AG20443 (cell line): ENCODE measurements at regions not wholly inside any gene's neighbourhood (a gene's known extent, or its start where the extent isn't known, plus 50 kb on each side); places are given as distances from the start of the nearest gene placed in this dataset.
"Not testable (repeated sequence)": the region's sequence is repeated elsewhere in the genome, so short reads cannot be mapped to it uniquely, and the experiment has no call there.

Experiments
- DNase-seq: peaks from one replicate; pipeline ENCODE4 v3.0.0; 2012; ENCODE audit warnings: low spot score, mixed read lengths

- DNase-seq = no peak
Measured at GRCh38 chr20:5492937-5493336, 117.9 kb downstream of the GPCPD1 start.

GRCh38 chr20:5491455-5491854 is 119.4 kb downstream of the GPCPD1 start:
- no peak for DNase-seq

GRCh38 chr20:5489601-5490000 is 121.2 kb downstream of the GPCPD1 start:
- DNase-seq = no peak

GRCh38 chr20:5488823-5489222 is 122.0 kb downstream of the GPCPD1 start:
- DNase-seq = no peak

- DNase-seq = no peak
Measured at GRCh38 chr20:5486377-5487054, 124.3 kb downstream of the GPCPD1 start.

- no peak for DNase-seq
Measured at GRCh38 chr20:5484926-5485325, 125.9 kb downstream of the GPCPD1 start.

- DNase-seq = no peak
Measured at GRCh38 chr20:5484346-5484745, 126.5 kb downstream of the GPCPD1 start.

- no peak for DNase-seq
Measured at GRCh38 chr20:5482791-5483190, 128.0 kb downstream of the GPCPD1 start.

GRCh38 chr20:5481872-5482271 is 128.9 kb downstream of the GPCPD1 start:
- no peak for DNase-seq

GRCh38 chr20:5480824-5481600 is 129.8 kb downstream of the GPCPD1 start:
- no peak for DNase-seq

- no peak for DNase-seq
Measured at GRCh38 chr20:5474646-5475550, 135.9 kb downstream of the GPCPD1 start.

GRCh38 chr20:5471866-5472265 is 138.9 kb downstream of the GPCPD1 start:
- not testable (repeated sequence) for DNase-seq

GRCh38 chr20:5471368-5471767 is 139.4 kb downstream of the GPCPD1 start:
- no peak for DNase-seq

GRCh38 chr20:5470943-5471342 is 139.9 kb downstream of the GPCPD1 start:
- DNase-seq = no peak

GRCh38 chr20:5470458-5470857 is 140.3 kb downstream of the GPCPD1 start:
- no peak for DNase-seq

GRCh38 chr20:5469111-5469510 is 141.7 kb downstream of the GPCPD1 start:
- DNase-seq = no peak

GRCh38 chr20:5467086-5467485 is 143.7 kb downstream of the GPCPD1 start:
- DNase-seq = no peak

- DNase-seq = no peak
Measured at GRCh38 chr20:5465604-5465927, 145.2 kb downstream of the GPCPD1 start.

- no peak for DNase-seq
Measured at GRCh38 chr20:5464901-5465603, 145.8 kb downstream of the GPCPD1 start.

- no peak for DNase-seq
Measured at GRCh38 chr20:5463007-5463686, 146.4 kb upstream of the PROKR2 start.

GRCh38 chr20:5453745-5454144 is 137.0 kb upstream of the PROKR2 start:
- not testable (repeated sequence) for DNase-seq
